ENCODE measurements at regions not wholly inside any gene's neighbourhood (a gene's known extent, or its start where the extent isn't known, plus 50 kb on each side); places are given as distances from the start of the nearest gene placed in this dataset.

GRCh38 chr10:44567471-44567870, 182.6 kb upstream of the CXCL12 start:
- TF ChIP-seq POLR2A (IDR thresholded peaks at IDR 0.05) (no peak), CTCF (IDR thresholded peaks at IDR 0.05 in 8 of 11, conservative IDR thresholded peaks at IDR 0.05 in 3 of 11) (no peak), POLR2AphosphoS5 (IDR thresholded peaks at IDR 0.05) (no peak)
- H3K4me3 ChIP-seq: no peak overlapping the region
- H3K27ac ChIP-seq: no peak overlapping the region
- no peaks in the 10 kb centered on the region for H3K36me3 ChIP-seq
- H3K27me3 ChIP-seq (replicated peaks in 1 of 7): no peaks in the 10 kb centered on the region
- DNase-seq: no peak
- intact Hi-C loops (cut with DNase I; ENCODE audit: low total_unique reads): no loop called here
- H3K4me1 ChIP-seq: no peaks in the 10 kb centered on the region
- H3K9me3 ChIP-seq: no peaks in the 10 kb centered on the region
- 70 to 89% (median 71%) methylated on average over 1 of the region's 1 CpG for WGBS, 5 donors

GRCh38 chr10:44569193-44570091, 184.5 kb upstream of the CXCL12 start:
- Histone ChIP-seq H3K27me3 (replicated peaks in 1 of 7) (no peaks in the 10 kb centered on the region), H3K27ac (peak overlapping the region in 6 of 8 donors; percentile 9 to 55 (median 50)), H3K4me3 (no peak overlapping the region), H3K9me3 (no peaks in the 10 kb centered on the region), H3K4me1 (no peaks in the 10 kb centered on the region), H3K36me3 (no peaks in the 10 kb centered on the region)
- no peak for DNase-seq
- intact Hi-C loops (cut with DNase I; ENCODE audit: low total_unique reads): no loop called here
- TF ChIP-seq CTCF (IDR thresholded peaks at IDR 0.05 in 8 of 11, conservative IDR thresholded peaks at IDR 0.05 in 3 of 11): no peak
- TF ChIP-seq POLR2AphosphoS5 (IDR thresholded peaks at IDR 0.05): peak in 1 of 3 donors; percentile 18
- no peak for TF ChIP-seq POLR2A (IDR thresholded peaks at IDR 0.05)
- WGBS, 5 donors: 56 to 78% (median 63%) methylated on average over 10 of the region's 10 CpGs

- H3K9me3 ChIP-seq: no peaks in the 10 kb centered on the region
- H3K36me3 ChIP-seq: no peaks in the 10 kb centered on the region
- no peak for TF ChIP-seq CTCF (IDR thresholded peaks at IDR 0.05 in 8 of 11, conservative IDR thresholded peaks at IDR 0.05 in 3 of 11)
- no peak for TF ChIP-seq POLR2AphosphoS5 (IDR thresholded peaks at IDR 0.05)
- no peak for TF ChIP-seq POLR2A (IDR thresholded peaks at IDR 0.05)
- no peak overlapping the region for H3K4me3 ChIP-seq
- 82 to 95% (median 86%) methylated on average over 6 of the region's 6 CpGs for WGBS, 5 donors
- H3K27ac ChIP-seq: no peak overlapping the region
- intact Hi-C loops (cut with DNase I; ENCODE audit: low total_unique reads): no loop called here
- DNase-seq: no peak
- H3K4me1 ChIP-seq: no peaks in the 10 kb centered on the region
- H3K27me3 ChIP-seq (replicated peaks in 1 of 7): no peaks in the 10 kb centered on the region
Observed at GRCh38 chr10:44571701-44572100, 186.8 kb upstream of the CXCL12 start.

DNA sequence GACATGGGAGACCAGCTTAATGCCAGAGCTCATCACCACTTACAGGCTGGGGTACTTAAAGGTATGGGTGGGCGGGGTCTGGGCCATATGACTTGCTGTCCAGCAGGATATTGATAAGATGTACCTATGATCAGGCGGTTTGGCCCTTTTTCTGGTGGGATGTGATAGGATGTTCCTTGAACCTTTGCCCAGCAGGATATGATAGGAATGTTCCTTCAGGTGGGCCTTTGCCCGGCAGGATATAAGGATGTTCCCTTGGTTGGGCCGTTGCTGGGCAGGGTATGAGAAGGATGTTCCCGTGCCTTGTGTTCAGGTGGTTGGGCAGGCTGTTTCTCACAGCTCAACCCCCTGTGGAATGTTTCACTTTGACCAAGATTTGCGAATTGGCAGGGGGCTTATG, 187.2 kb upstream of the CXCL12 start:
- TF ChIP-seq POLR2A (IDR thresholded peaks at IDR 0.05) (no peak), CTCF (IDR thresholded peaks at IDR 0.05 in 8 of 11, conservative IDR thresholded peaks at IDR 0.05 in 3 of 11) (no peak), POLR2AphosphoS5 (IDR thresholded peaks at IDR 0.05) (no peak)
- Histone ChIP-seq H3K27ac (no peak overlapping the region), H3K27me3 (replicated peaks in 1 of 7) (no peaks in the 10 kb centered on the region), H3K9me3 (no peaks in the 10 kb centered on the region), H3K36me3 (no peaks in the 10 kb centered on the region), H3K4me1 (no peaks in the 10 kb centered on the region), H3K4me3 (no peak overlapping the region)
- DNase-seq: no peak
- intact Hi-C loops (cut with DNase I; ENCODE audit: low total_unique reads): no loop called here
- 81 to 91% (median 84%) methylated on average over 6 of the region's 6 CpGs for WGBS, 5 donors

Data from spleen (tissue), 11 donors.